ENCODE measurements at regions not wholly inside any gene's neighbourhood (a gene's known extent, or its start where the extent isn't known, plus 50 kb on each side); places are given as distances from the start of the nearest gene placed in this dataset.

- Histone ChIP-seq H3K27ac (ENCODE audit: low read length) (no peak overlapping the region), H3K27me3 (ENCODE audit: low read depth, low read length) (no peaks in the 10 kb centered on the region), H3K4me3 (ENCODE audit: low read depth in 1 of 2, low read length in 2 of 2) (no peak overlapping the region), H3K9me3 (ENCODE audit: control insufficient read depth in 1 of 2, low read length in 2 of 2) (no peaks in the 10 kb centered on the region), H3K4me1 (ENCODE audit: control insufficient read depth in 1 of 2, insufficient read depth in 2 of 2, low read length in 2 of 2) (no peaks in the 10 kb centered on the region), H3K36me3 (ENCODE audit: control insufficient read depth in 1 of 2, insufficient read depth in 2 of 2, low read length in 2 of 2) (no peaks in the 10 kb centered on the region)
These were observed 228.2 kb downstream of the TBL1XR1 start for GRCh38 chr3:176969066-176969465.

- Histone ChIP-seq H3K36me3 (ENCODE audit: control insufficient read depth in 1 of 2, insufficient read depth in 2 of 2, low read length in 2 of 2) (no peaks in the 10 kb centered on the region), H3K4me3 (ENCODE audit: low read depth in 1 of 2, low read length in 2 of 2) (no peak overlapping the region), H3K9me3 (ENCODE audit: control insufficient read depth in 1 of 2, low read length in 2 of 2) (no peaks in the 10 kb centered on the region), H3K4me1 (ENCODE audit: control insufficient read depth in 1 of 2, insufficient read depth in 2 of 2, low read length in 2 of 2) (no peaks in the 10 kb centered on the region), H3K27ac (ENCODE audit: low read length) (no peak overlapping the region), H3K27me3 (ENCODE audit: low read depth, low read length) (no peaks in the 10 kb centered on the region)
These were observed 228.7 kb downstream of the TBL1XR1 start for GRCh38 chr3:176968631-176969030.

GRCh38 chr3:176967522-176967921, 229.8 kb downstream of the TBL1XR1 start:
- no peak overlapping the region for H3K27ac ChIP-seq (ENCODE audit: low read length)

DNA sequence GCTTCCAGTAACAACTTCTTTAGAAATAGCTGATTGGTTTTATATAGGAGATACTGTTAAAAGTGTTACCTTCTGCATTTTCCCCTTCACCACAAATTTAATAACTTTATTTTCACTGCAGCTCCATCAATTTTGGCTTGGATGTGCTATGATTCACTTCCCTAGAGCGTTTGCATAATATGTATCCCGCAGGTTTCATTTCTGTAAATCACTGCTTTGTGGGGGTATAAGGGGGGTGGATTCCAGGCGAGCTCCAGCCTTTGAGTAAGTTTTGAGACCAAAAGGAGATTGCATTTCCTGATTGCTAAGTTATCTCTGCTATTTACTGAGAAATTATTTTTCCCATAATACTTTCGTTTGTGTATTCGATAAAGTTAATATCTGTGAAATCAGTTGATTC, 232.6 kb downstream of the TBL1XR1 start:
- H3K36me3 ChIP-seq (ENCODE audit: control insufficient read depth in 1 of 2, insufficient read depth in 2 of 2, low read length in 2 of 2), result no peaks in the 10 kb centered on the region
- no peaks in the 10 kb centered on the region for H3K27me3 ChIP-seq (ENCODE audit: low read depth, low read length)
- H3K27ac ChIP-seq (ENCODE audit: low read length), result no peak overlapping the region
- H3K9me3 ChIP-seq (ENCODE audit: control insufficient read depth in 1 of 2, low read length in 2 of 2), result no peaks in the 10 kb centered on the region
- no peaks in the 10 kb centered on the region for H3K4me1 ChIP-seq (ENCODE audit: control insufficient read depth in 1 of 2, insufficient read depth in 2 of 2, low read length in 2 of 2)
- H3K4me3 ChIP-seq (ENCODE audit: low read depth in 1 of 2, low read length in 2 of 2), result no peak overlapping the region

More at GRCh38 chr3:176967522-176967921, 229.8 kb downstream of the TBL1XR1 start:
- H3K4me1 ChIP-seq (ENCODE audit: control insufficient read depth in 1 of 2, insufficient read depth in 2 of 2, low read length in 2 of 2), result no peaks in the 10 kb centered on the region
- no peaks in the 10 kb centered on the region for H3K27me3 ChIP-seq (ENCODE audit: low read depth, low read length)
- H3K36me3 ChIP-seq (ENCODE audit: control insufficient read depth in 1 of 2, insufficient read depth in 2 of 2, low read length in 2 of 2), result no peaks in the 10 kb centered on the region
- no peaks in the 10 kb centered on the region for H3K9me3 ChIP-seq (ENCODE audit: control insufficient read depth in 1 of 2, low read length in 2 of 2)
- no peak overlapping the region for H3K4me3 ChIP-seq (ENCODE audit: low read depth in 1 of 2, low read length in 2 of 2)

DNA sequence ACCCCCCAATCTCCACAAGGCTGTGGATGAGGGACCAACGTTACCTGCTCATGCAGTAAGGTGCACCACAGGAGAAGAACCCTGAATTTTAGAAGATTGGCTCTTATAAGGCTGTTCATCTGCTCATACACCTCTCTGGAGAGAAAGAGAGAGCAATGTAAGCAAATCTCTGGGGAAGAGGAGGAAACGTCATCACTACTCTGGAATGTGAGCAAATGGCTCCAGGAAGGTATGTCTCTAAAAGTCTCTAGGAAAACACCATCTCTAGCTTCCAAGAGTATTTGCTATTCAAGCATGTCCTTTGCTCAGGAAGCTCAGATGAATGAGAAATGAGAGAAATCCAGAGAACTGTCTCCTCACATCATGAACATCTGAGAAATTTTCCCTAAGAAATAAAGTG, 235.4 kb downstream of the TBL1XR1 start:
- no peaks in the 10 kb centered on the region for H3K9me3 ChIP-seq (ENCODE audit: control insufficient read depth in 1 of 2, low read length in 2 of 2)
- no peak overlapping the region for H3K27ac ChIP-seq (ENCODE audit: low read length)
- H3K4me1 ChIP-seq (ENCODE audit: control insufficient read depth in 1 of 2, insufficient read depth in 2 of 2, low read length in 2 of 2), result no peaks in the 10 kb centered on the region
- no peaks in the 10 kb centered on the region for H3K36me3 ChIP-seq (ENCODE audit: control insufficient read depth in 1 of 2, insufficient read depth in 2 of 2, low read length in 2 of 2)
- H3K4me3 ChIP-seq (ENCODE audit: low read depth in 1 of 2, low read length in 2 of 2), result no peak overlapping the region
- no peaks in the 10 kb centered on the region for H3K27me3 ChIP-seq (ENCODE audit: low read depth, low read length)

DNA sequence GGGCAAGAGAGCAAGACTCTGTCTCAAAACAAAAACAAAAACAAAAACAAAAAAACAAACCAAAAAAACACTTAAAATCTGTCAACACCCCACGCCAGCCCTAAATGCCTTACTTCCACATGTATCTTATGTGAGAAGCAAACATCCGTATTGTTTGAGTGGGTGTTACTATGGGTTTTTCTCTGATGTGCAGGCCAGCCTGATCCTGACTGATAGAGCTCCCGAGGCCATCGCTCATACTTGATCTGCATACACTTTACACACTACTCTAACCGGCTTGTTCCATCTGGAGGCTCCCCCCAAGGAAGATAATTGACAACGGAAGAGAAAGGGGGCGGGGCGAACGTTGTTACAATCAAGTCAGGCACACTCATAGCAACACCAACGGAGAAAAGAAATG, 237.4 kb downstream of the TBL1XR1 start:
- H3K4me3 ChIP-seq (ENCODE audit: low read depth in 1 of 2, low read length in 2 of 2), result no peak overlapping the region
- H3K36me3 ChIP-seq (ENCODE audit: control insufficient read depth in 1 of 2, insufficient read depth in 2 of 2, low read length in 2 of 2), result no peaks in the 10 kb centered on the region
- H3K27me3 ChIP-seq (ENCODE audit: low read depth, low read length), result no peaks in the 10 kb centered on the region
- H3K9me3 ChIP-seq (ENCODE audit: control insufficient read depth in 1 of 2, low read length in 2 of 2), result no peaks in the 10 kb centered on the region
- H3K4me1 ChIP-seq (ENCODE audit: control insufficient read depth in 1 of 2, insufficient read depth in 2 of 2, low read length in 2 of 2), result no peaks in the 10 kb centered on the region
- no peak overlapping the region for H3K27ac ChIP-seq (ENCODE audit: low read length)

GRCh38 chr3:176958560-176958959, 238.7 kb downstream of the TBL1XR1 start:
- Histone ChIP-seq H3K36me3 (ENCODE audit: control insufficient read depth in 1 of 2, insufficient read depth in 2 of 2, low read length in 2 of 2) (no peaks in the 10 kb centered on the region), H3K4me1 (ENCODE audit: control insufficient read depth in 1 of 2, insufficient read depth in 2 of 2, low read length in 2 of 2) (peaks cover 0 to 5% of the 10 kb centered on the region in 2 donors), H3K27me3 (ENCODE audit: low read depth, low read length) (no peaks in the 10 kb centered on the region), H3K27ac (ENCODE audit: low read length) (no peak overlapping the region), H3K9me3 (ENCODE audit: control insufficient read depth in 1 of 2, low read length in 2 of 2) (no peaks in the 10 kb centered on the region), H3K4me3 (ENCODE audit: low read depth in 1 of 2, low read length in 2 of 2) (no peak overlapping the region)

DNA sequence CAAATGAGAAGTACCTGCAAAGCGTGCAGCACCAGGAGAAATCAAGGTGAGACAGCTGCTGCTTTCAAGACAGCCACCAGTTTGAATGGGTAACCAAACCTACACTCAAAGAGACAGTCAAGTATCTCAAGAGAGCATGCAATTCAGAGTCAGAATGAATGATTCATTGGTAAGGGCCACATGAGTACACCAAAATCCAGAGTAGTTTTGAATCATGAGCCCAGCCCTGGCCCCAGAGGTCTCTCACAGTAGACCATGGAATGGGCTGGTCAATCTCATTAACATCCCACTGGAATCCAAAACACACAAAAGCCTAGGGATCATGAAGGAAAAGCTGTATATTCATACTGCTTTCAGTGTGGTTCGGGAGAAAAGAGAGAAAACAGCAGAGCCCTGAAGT, 242.8 kb downstream of the TBL1XR1 start:
- Histone ChIP-seq H3K4me1 (ENCODE audit: control insufficient read depth in 1 of 2, insufficient read depth in 2 of 2, low read length in 2 of 2) (peaks cover 0 to 9% of the 10 kb centered on the region in 2 donors), H3K27me3 (ENCODE audit: low read depth, low read length) (no peaks in the 10 kb centered on the region), H3K36me3 (ENCODE audit: control insufficient read depth in 1 of 2, insufficient read depth in 2 of 2, low read length in 2 of 2) (no peaks in the 10 kb centered on the region), H3K9me3 (ENCODE audit: control insufficient read depth in 1 of 2, low read length in 2 of 2) (no peaks in the 10 kb centered on the region), H3K27ac (ENCODE audit: low read length) (no peak overlapping the region), H3K4me3 (ENCODE audit: low read depth in 1 of 2, low read length in 2 of 2) (no peak overlapping the region)

DNA sequence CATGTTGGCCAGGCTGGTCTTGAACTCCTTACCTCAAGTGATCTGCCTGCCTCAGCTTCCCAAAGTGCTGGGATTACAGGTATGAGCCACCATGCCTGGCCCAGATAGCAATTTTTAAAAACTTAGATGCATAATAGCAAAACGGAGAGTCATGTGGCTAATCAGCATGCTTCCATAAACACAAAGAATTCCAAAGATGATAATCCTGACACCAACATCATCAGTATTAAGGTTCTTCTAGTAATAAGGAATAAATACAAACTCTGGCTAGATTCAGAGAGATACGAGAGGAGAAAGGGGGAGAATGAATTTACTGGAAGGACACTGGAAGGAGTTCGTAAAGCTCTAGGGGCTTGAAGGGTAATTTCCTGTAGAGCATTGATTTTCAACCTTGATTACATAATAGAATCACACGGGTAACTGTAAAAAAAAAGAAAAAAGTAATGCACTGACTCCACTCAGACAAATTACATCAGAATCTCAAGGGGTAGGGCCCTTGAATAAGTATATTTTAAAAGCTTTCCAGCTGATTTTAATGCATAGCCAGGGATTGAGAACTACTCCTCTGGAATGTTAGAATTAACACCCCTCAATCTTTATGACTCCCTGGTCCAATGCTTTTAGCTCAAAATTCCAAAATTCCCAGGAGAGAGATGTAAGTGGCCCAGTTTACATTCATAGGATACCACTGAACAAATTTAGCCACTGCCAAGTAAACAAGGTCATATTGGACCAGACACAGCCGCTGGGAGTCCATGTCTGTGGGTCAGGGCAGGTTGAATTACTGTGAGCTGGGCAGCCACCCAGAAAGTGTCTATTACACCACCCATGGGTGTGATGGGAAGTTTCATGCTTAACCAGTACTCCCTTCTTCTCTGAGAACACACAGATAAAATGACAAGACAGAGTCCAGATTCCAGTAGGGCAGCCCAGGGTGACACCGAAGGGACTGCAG, 243.9 kb downstream of the TBL1XR1 start:
- H3K4me1 ChIP-seq (ENCODE audit: control insufficient read depth in 1 of 2, insufficient read depth in 2 of 2, low read length in 2 of 2), result peaks cover 0 to 9% of the 10 kb centered on the region in 2 donors
- H3K27me3 ChIP-seq (ENCODE audit: low read depth, low read length), result no peaks in the 10 kb centered on the region
- H3K36me3 ChIP-seq (ENCODE audit: control insufficient read depth in 1 of 2, insufficient read depth in 2 of 2, low read length in 2 of 2), result no peaks in the 10 kb centered on the region
- H3K27ac ChIP-seq (ENCODE audit: low read length), result no peak overlapping the region
- H3K4me3 ChIP-seq (ENCODE audit: low read depth in 1 of 2, low read length in 2 of 2), result no peak overlapping the region
- H3K9me3 ChIP-seq (ENCODE audit: control insufficient read depth in 1 of 2, low read length in 2 of 2), result no peaks in the 10 kb centered on the region

- H3K36me3 ChIP-seq (ENCODE audit: control insufficient read depth in 1 of 2, insufficient read depth in 2 of 2, low read length in 2 of 2), result no peaks in the 10 kb centered on the region
- no peak overlapping the region for H3K27ac ChIP-seq (ENCODE audit: low read length)
- no peaks in the 10 kb centered on the region for H3K27me3 ChIP-seq (ENCODE audit: low read depth, low read length)
These were observed 245.5 kb downstream of the TBL1XR1 start for GRCh38 chr3:176951586-176952292.

DNA sequence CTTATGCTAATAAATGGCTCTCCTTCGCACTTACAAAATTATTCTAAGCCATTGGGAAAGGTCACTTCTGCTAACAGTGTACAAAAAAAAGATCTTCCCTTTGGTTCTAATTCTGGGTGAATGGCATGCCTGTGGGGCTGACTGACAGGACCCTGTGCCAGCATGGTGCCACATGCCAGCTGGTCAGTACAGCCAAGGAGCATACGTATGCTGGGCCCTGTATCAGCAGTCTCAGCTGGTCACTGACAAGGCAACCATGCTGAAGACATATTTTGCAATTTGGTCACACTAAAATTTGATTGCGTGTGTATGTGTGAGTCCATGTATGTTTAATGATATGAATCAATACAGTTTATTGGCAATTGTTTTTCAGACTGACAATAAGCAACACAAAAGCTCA, 246.1 kb downstream of the TBL1XR1 start:
- no peaks in the 10 kb centered on the region for H3K9me3 ChIP-seq (ENCODE audit: control insufficient read depth in 1 of 2, low read length in 2 of 2)
- no peaks in the 10 kb centered on the region for H3K27me3 ChIP-seq (ENCODE audit: low read depth, low read length)
- H3K4me1 ChIP-seq (ENCODE audit: control insufficient read depth in 1 of 2, insufficient read depth in 2 of 2, low read length in 2 of 2), result peaks cover 0 to 9% of the 10 kb centered on the region in 2 donors
- H3K27ac ChIP-seq (ENCODE audit: low read length), result no peak overlapping the region
- no peak overlapping the region for H3K4me3 ChIP-seq (ENCODE audit: low read depth in 1 of 2, low read length in 2 of 2)
- H3K36me3 ChIP-seq (ENCODE audit: control insufficient read depth in 1 of 2, insufficient read depth in 2 of 2, low read length in 2 of 2), result no peaks in the 10 kb centered on the region

More at GRCh38 chr3:176951586-176952292, 245.5 kb downstream of the TBL1XR1 start:
- Histone ChIP-seq H3K4me3 (ENCODE audit: low read depth in 1 of 2, low read length in 2 of 2) (no peak overlapping the region), H3K9me3 (ENCODE audit: control insufficient read depth in 1 of 2, low read length in 2 of 2) (no peaks in the 10 kb centered on the region), H3K4me1 (ENCODE audit: control insufficient read depth in 1 of 2, insufficient read depth in 2 of 2, low read length in 2 of 2) (peaks cover 0 to 9% of the 10 kb centered on the region in 2 donors)

Measured in muscle layer of duodenum (tissue), 2 donors.